HEK293 (cell line): ENCODE measurements at regions not wholly inside any gene's neighbourhood (a gene's known extent, or its start where the extent isn't known, plus 50 kb on each side); places are given as distances from the start of the nearest gene placed in this dataset.

Source experiments
- CTCF ChIA-PET: fragments of 350-600 bp; formaldehyde crosslinking; extraction: SDS; loops from one replicate; lab custom pipeline; 2021; ENCODE audit warnings: antibody characterized with exemption; lab: Yijun Ruan, JAX
- POLR2A ChIA-PET: fragments of 300-600 bp; formaldehyde crosslinking; extraction: SDS; loops from one replicate; lab custom pipeline; 2020; ENCODE audit warnings: antibody characterized with exemption, inconsistent platforms; lab: Yijun Ruan, JAX
- H3K27ac ChIP-seq: fragments of 200-500 bp; sonication (Bioruptor generic); 2 replicates; pipeline ENCODE4 v1.5.1; 2014; ENCODE audit warnings: low read depth, low read length, control low read depth, inconsistent platforms; ENCODE audit errors: extremely low read depth
- H3K36me3 ChIP-seq, 2 experiments: fragments of 200-500 bp in 1 of 2; sonication (Bioruptor generic) in 1 of 2; 1 replicate in 1 of 2; 2 replicates in 1 of 2; pipeline ENCODE4 v1.5.1; 2014 to 2017; ENCODE audit warnings: inconsistent platforms in 2 of 2, low read length in 2 of 2; ENCODE audit not compliant: control insufficient read depth in 2 of 2, insufficient read depth in 1 of 2
- H3K4me1 ChIP-seq: fragments of 200-500 bp; sonication (Bioruptor generic); 2 replicates; pipeline ENCODE4 v1.5.1; 2014; ENCODE audit warnings: mild to moderate bottlenecking, low read length, inconsistent platforms; ENCODE audit not compliant: control insufficient read depth, insufficient read depth
- H3K4me3 ChIP-seq: 2 replicates; pipeline ENCODE4 v1.5.1; 2011; ENCODE audit warnings: low read depth, mild to moderate bottlenecking, control low read depth, low read length, moderate library complexity
- H3K9me3 ChIP-seq: fragments of 200-500 bp; sonication (Bioruptor generic); 2 replicates; pipeline ENCODE4 v1.5.1; 2014; ENCODE audit warnings: low read depth, low read length, inconsistent platforms; ENCODE audit not compliant: control insufficient read depth, insufficient read depth
- BCL11A ChIP-seq: fragments of 450-650 bp; formaldehyde crosslinking; IDR thresholded peaks from 2 replicates; pipeline ENCODE4 v1.5.1; 2016; ENCODE audit warnings: low read depth, missing biosample characterization, missing genetic modification characterization
- KLF8 ChIP-seq: fragments of 450-650 bp; formaldehyde crosslinking; IDR thresholded peaks from 2 replicates; pipeline ENCODE4 v1.5.1; 2016; ENCODE audit warnings: missing biosample characterization, missing genetic modification characterization
- MYNN ChIP-seq: fragments of 450-650 bp; formaldehyde crosslinking; IDR thresholded peaks from 2 replicates; pipeline ENCODE4 v1.5.1; 2016; ENCODE audit warnings: missing biosample characterization, missing genetic modification characterization, borderline replicate concordance
- WT1 ChIP-seq: fragments of 450-650 bp; formaldehyde crosslinking; IDR thresholded peaks from 2 replicates; pipeline ENCODE4 v1.5.1; 2016; ENCODE audit warnings: missing biosample characterization, missing genetic modification characterization
- ZNF138 ChIP-seq: fragments of 450-650 bp; formaldehyde crosslinking; IDR thresholded peaks from 2 replicates; pipeline ENCODE4 v1.5.1; 2016; ENCODE audit warnings: missing biosample characterization, missing genetic modification characterization, borderline replicate concordance
- ZNF140 ChIP-seq: fragments of 450-650 bp; formaldehyde crosslinking; IDR thresholded peaks from 2 replicates; pipeline ENCODE4 v1.5.1; 2016; ENCODE audit warnings: missing biosample characterization, missing genetic modification characterization
- ZNF155 ChIP-seq: fragments of 450-650 bp; formaldehyde crosslinking; IDR thresholded peaks from 2 replicates; pipeline ENCODE4 v1.5.1; 2016; ENCODE audit warnings: missing biosample characterization, missing genetic modification characterization
- ZNF214 ChIP-seq: fragments of 450-650 bp; formaldehyde crosslinking; IDR thresholded peaks from 2 replicates; pipeline ENCODE4 v1.5.1; 2017; ENCODE audit warnings: missing biosample characterization, mild to moderate bottlenecking, missing genetic modification characterization, borderline replicate concordance
- ZNF248 ChIP-seq: fragments of 450-650 bp; formaldehyde crosslinking; IDR thresholded peaks from 2 replicates; pipeline ENCODE4 v1.5.1; 2017; ENCODE audit warnings: missing biosample characterization, missing genetic modification characterization
- ZNF426 ChIP-seq: fragments of 450-650 bp; formaldehyde crosslinking; IDR thresholded peaks from 2 replicates; pipeline ENCODE4 v1.5.1; 2017; ENCODE audit warnings: missing biosample characterization, missing genetic modification characterization, mild to moderate bottlenecking, inconsistent platforms, moderate library complexity
- ZNF433 ChIP-seq: fragments of 450-650 bp; formaldehyde crosslinking; IDR thresholded peaks from 2 replicates; pipeline ENCODE4 v1.5.1; 2016; ENCODE audit warnings: missing biosample characterization, missing genetic modification characterization, low read depth
- ZNF529 ChIP-seq: fragments of 450-650 bp; formaldehyde crosslinking; IDR thresholded peaks from 2 replicates; pipeline ENCODE4 v1.5.1; 2017; ENCODE audit warnings: missing genetic modification characterization, missing biosample characterization; ENCODE audit not compliant: insufficient replicate concordance
- ZNF560 ChIP-seq: fragments of 450-650 bp; formaldehyde crosslinking; IDR thresholded peaks from 2 replicates; pipeline ENCODE4 v1.5.1; 2017; ENCODE audit warnings: missing biosample characterization, missing genetic modification characterization, borderline replicate concordance
- ZNF585B ChIP-seq: fragments of 450-650 bp; formaldehyde crosslinking; IDR thresholded peaks from 2 replicates; pipeline ENCODE4 v1.5.1; 2016; ENCODE audit warnings: missing biosample characterization, missing genetic modification characterization
- ZNF707 ChIP-seq: fragments of 450-650 bp; formaldehyde crosslinking; IDR thresholded peaks from 2 replicates; pipeline ENCODE4 v1.5.1; 2016; ENCODE audit warnings: missing biosample characterization, missing genetic modification characterization
- ZNF792 ChIP-seq: fragments of 450-650 bp; formaldehyde crosslinking; IDR thresholded peaks from 2 replicates; pipeline ENCODE4 v1.5.1; 2016; ENCODE audit warnings: missing biosample characterization, missing genetic modification characterization
- ZSCAN16 ChIP-seq: fragments of 450-650 bp; formaldehyde crosslinking; IDR thresholded peaks from 2 replicates; pipeline ENCODE4 v1.5.1; 2016; ENCODE audit warnings: missing biosample characterization, missing genetic modification characterization
- ZXDB ChIP-seq: fragments of 450-650 bp; formaldehyde crosslinking; IDR thresholded peaks from 2 replicates; pipeline ENCODE4 v1.5.1; 2016; ENCODE audit warnings: missing biosample characterization, missing genetic modification characterization
- TF ChIP-seq, protein P1 (sequence below): fragments of 450-650 bp; formaldehyde crosslinking; IDR thresholded peaks from 2 replicates; pipeline ENCODE4 v1.5.1; 2016; ENCODE audit warnings: missing biosample characterization, missing genetic modification characterization
- TF ChIP-seq, protein P2 (sequence below): fragments of 450-650 bp; formaldehyde crosslinking; IDR thresholded peaks from 2 replicates; pipeline ENCODE4 v1.5.1; 2016; ENCODE audit warnings: missing biosample characterization, missing genetic modification characterization
- TF ChIP-seq, protein P3 (sequence below): sonication (generic); formaldehyde crosslinking; IDR thresholded peaks from 2 replicates; pipeline ENCODE4 v1.8.1; 2022; ENCODE audit warnings: mild to moderate bottlenecking, moderate library complexity, missing genetic modification reagents
- TF ChIP-seq, protein P4 (sequence below): fragments of 450-650 bp; formaldehyde crosslinking; IDR thresholded peaks from 2 replicates; pipeline ENCODE4 v1.5.1; 2016; ENCODE audit warnings: missing biosample characterization, missing genetic modification characterization

DNA sequence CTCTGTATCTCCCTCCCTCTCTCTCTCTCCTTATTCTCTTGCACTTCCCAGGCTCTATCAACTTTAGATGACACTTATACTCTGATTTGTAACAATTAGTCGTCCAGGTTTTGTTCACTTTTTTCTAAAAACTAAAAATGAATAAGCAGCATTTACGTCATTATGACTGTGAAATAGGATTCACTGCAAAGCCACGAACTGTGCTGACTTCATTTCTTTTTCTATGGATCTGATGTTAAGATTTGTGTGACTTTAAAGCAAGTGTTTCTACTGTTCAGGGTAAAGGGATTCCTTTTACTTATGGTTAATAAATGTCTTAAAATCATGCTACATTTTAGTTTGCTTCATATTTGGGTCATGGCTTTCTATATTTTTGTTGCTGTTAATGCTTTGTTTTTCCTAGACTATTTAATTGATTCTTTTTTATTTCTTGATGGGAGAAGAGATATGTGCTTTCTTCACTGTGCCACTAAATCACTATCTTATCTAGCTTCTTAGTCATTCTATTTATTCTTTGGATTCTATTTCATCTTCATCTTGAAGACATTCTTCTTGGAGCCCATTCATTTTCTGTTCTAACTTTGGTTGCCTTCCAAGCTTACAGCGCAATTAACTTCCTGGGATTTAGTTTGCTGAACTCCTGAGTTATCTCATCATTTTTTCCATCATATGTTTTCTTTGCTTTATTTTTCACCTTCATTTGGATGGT, 480.4 kb upstream of the TRIB2 start (continued):
- TF ChIP-seq, protein P1, sequence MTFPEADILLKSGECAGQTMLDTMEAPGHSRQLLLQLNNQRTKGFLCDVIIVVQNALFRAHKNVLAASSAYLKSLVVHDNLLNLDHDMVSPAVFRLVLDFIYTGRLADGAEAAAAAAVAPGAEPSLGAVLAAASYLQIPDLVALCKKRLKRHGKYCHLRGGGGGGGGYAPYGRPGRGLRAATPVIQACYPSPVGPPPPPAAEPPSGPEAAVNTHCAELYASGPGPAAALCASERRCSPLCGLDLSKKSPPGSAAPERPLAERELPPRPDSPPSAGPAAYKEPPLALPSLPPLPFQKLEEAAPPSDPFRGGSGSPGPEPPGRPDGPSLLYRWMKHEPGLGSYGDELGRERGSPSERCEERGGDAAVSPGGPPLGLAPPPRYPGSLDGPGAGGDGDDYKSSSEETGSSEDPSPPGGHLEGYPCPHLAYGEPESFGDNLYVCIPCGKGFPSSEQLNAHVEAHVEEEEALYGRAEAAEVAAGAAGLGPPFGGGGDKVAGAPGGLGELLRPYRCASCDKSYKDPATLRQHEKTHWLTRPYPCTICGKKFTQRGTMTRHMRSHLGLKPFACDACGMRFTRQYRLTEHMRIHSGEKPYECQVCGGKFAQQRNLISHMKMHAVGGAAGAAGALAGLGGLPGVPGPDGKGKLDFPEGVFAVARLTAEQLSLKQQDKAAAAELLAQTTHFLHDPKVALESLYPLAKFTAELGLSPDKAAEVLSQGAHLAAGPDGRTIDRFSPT: peak; percentile 52; the same call in 1 of the 2 replicates
- no peak for TF ChIP-seq ZNF155 (tag by site-specific recombination)
- no peak for TF ChIP-seq ZNF248
- no peak for TF ChIP-seq MYNN (tag by site-specific recombination)
- no peak for TF ChIP-seq ZNF707
- TF ChIP-seq ZNF140: no peak
- TF ChIP-seq ZNF560 (tag by site-specific recombination): no peak
- TF ChIP-seq ZNF433: no peak
- TF ChIP-seq, protein P2, sequence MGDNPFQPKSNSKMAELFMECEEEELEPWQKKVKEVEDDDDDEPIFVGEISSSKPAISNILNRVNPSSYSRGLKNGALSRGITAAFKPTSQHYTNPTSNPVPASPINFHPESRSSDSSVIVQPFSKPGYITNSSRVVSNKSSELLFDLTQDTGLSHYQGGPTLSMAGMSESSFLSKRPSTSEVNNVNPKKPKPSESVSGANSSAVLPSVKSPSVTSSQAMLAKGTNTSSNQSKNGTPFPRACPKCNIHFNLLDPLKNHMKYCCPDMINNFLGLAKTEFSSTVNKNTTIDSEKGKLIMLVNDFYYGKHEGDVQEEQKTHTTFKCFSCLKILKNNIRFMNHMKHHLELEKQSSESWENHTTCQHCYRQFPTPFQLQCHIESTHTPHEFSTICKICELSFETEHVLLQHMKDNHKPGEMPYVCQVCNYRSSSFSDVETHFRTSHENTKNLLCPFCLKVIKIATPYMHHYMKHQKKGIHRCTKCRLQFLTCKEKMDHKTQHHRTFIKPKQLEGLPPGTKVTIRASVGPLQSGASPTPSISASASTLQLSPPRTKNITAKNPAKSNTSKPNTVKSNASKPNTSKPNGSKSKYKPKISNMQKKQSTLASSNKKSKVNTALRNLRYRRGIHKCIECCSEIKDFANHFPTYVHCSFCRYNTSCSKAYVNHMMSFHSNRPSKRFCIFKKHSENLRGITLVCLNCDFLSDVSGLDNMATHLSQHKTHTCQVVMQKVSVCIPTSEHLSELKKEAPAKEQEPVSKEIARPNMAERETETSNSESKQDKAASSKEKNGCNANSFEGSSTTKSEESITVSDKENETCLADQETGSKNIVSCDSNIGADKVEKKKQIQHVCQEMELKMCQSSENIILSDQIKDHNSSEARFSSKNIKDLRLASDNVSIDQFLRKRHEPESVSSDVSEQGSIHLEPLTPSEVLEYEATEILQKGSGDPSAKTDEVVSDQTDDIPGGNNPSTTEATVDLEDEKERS (tag by site-specific recombination): no peak
- TF ChIP-seq KLF8 (tag by site-specific recombination): peak; percentile 54; the same call in 1 of the 2 replicates
- TF ChIP-seq ZSCAN16 (tag by site-specific recombination): 0 out of 2 replicates have a peak, but pooled peaks have one; percentile 26
- TF ChIP-seq ZXDB: peak; percentile 87
- TF ChIP-seq ZNF792 (tag by site-specific recombination): no peak
- TF ChIP-seq ZNF214 (tag by site-specific recombination): no peak

DNA sequence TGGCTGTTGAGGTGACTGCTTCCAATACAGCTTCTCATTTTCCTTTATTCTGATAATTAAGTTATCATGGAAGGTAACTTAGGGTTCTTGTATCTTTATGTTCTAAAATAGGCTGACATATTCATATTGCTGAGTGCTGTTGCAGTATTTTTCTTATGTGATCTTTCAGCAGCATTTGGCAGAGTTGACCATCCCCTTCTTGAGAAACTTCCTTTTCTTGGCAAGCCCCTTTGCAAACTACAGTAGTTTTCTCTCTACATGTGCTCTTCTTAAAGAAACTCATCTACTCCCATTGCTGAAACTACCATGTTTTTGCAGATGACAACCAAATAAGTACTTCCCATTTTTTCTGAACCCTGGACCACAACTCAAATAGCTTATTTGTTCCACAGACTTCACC, 476.5 kb upstream of the TRIB2 start:
- TF ChIP-seq ZNF585B (tag by site-specific recombination) (no peak), BCL11A (tag by site-specific recombination) (no peak), ZNF138 (no peak), ZNF529 (tag by site-specific recombination) (no peak), KLF8 (tag by site-specific recombination) (no peak), WT1 (no peak), ZNF426 (tag by site-specific recombination) (no peak)
- TF ChIP-seq, protein P3, sequence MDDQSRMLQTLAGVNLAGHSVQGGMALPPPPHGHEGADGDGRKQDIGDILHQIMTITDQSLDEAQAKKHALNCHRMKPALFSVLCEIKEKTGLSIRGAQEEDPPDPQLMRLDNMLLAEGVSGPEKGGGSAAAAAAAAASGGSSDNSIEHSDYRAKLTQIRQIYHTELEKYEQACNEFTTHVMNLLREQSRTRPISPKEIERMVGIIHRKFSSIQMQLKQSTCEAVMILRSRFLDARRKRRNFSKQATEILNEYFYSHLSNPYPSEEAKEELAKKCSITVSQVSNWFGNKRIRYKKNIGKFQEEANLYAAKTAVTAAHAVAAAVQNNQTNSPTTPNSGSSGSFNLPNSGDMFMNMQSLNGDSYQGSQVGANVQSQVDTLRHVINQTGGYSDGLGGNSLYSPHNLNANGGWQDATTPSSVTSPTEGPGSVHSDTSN: no peak
- TF ChIP-seq, protein P4, sequence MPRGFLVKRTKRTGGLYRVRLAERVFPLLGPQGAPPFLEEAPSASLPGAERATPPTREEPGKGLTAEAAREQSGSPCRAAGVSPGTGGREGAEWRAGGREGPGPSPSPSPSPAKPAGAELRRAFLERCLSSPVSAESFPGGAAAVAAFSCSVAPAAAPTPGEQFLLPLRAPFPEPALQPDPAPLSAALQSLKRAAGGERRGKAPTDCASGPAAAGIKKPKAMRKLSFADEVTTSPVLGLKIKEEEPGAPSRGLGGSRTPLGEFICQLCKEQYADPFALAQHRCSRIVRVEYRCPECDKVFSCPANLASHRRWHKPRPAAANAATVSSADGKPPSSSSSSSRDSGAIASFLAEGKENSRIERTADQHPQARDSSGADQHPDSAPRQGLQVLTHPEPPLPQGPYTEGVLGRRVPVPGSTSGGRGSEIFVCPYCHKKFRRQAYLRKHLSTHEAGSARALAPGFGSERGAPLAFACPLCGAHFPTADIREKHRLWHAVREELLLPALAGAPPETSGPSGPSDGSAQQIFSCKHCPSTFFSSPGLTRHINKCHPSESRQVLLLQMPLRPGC (tag by site-specific recombination): no peak
- no peak overlapping the region for H3K4me3 ChIP-seq
- no peaks in the 10 kb centered on the region for H3K9me3 ChIP-seq
- H3K4me1 ChIP-seq: peaks cover 14% of the 10 kb centered on the region
- CTCF ChIA-PET: interaction anchor here (0.6 kb wide), 1 partner anchor 40 kb away, joined by 3 read pairs; no protein-coding TSS in a partner anchor
- POLR2A ChIA-PET: no interaction called here
- no peak overlapping the region for H3K27ac ChIP-seq
- no peaks in the 10 kb centered on the region for H3K36me3 ChIP-seq
